Esophagus squamous epithelium (tissue), 4 donors: ENCODE measurements at regions not wholly inside any gene's neighbourhood (a gene's known extent, or its start where the extent isn't known, plus 50 kb on each side); places are given as distances from the start of the nearest gene placed in this dataset.

Experiments used
- POLR2A ChIP-seq, 4 donors: fragments of 450-650 bp; IDR thresholded peaks; one replicate each; pipeline ENCODE4 v1.6.1; 2017; ENCODE audit warnings: antibody characterized with exemption in 4 of 4, mild to moderate bottlenecking in 4 of 4, moderate library complexity in 3 of 4
- TF ChIP-seq, protein P1 (sequence below), 6 experiments: fragments of 450-650 bp in 4 of 6; fragments of 200-600 bp in 2 of 6; sonication (generic) in 2 of 6; IDR thresholded peaks; one replicate each; pipeline ENCODE4 v1.5.1; 2016 to 2019; ENCODE audit warnings: antibody characterized with exemption in 6 of 6, mild to moderate bottlenecking in 4 of 6, moderate library complexity in 4 of 6

DNA sequence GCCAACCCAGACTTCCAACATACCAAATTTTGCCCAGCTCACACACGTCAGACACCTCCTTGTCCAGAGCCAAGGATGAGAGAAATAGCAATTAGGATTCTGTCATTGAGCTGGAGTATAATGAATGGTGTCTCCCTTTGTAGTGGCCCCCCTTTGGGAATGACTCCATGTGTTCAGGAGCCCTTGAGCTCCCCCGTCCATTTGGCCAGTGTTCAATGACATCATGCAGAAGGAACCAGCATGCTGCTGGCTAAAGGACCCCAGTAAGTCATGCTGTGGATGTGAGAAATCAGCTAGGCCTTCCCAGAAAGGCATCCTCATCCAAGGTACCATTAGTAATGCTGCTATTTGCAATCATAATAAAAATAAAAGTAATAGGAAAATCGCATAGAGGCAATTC, 158.8 kb upstream of the SRRM4 start:
- TF ChIP-seq, protein P1, sequence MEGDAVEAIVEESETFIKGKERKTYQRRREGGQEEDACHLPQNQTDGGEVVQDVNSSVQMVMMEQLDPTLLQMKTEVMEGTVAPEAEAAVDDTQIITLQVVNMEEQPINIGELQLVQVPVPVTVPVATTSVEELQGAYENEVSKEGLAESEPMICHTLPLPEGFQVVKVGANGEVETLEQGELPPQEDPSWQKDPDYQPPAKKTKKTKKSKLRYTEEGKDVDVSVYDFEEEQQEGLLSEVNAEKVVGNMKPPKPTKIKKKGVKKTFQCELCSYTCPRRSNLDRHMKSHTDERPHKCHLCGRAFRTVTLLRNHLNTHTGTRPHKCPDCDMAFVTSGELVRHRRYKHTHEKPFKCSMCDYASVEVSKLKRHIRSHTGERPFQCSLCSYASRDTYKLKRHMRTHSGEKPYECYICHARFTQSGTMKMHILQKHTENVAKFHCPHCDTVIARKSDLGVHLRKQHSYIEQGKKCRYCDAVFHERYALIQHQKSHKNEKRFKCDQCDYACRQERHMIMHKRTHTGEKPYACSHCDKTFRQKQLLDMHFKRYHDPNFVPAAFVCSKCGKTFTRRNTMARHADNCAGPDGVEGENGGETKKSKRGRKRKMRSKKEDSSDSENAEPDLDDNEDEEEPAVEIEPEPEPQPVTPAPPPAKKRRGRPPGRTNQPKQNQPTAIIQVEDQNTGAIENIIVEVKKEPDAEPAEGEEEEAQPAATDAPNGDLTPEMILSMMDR (IDR thresholded peaks at IDR 0.05), result no peak
- TF ChIP-seq POLR2A (IDR thresholded peaks at IDR 0.05), result no peak
